Upper lobe of left lung (tissue), 4 donors: ENCODE measurements at regions not wholly inside any gene's neighbourhood (a gene's known extent, or its start where the extent isn't known, plus 50 kb on each side); places are given as distances from the start of the nearest gene placed in this dataset.

ENCODE experiments used
- EP300 ChIP-seq, 4 donors: sonication (generic); formaldehyde crosslinking; IDR thresholded peaks; one replicate each; pipeline ENCODE4 v1.5.1; 2017; ENCODE audit warnings: antibody characterized with exemption in 4 of 4, control low read depth in 2 of 4
- POLR2A ChIP-seq, 4 donors: fragments of 450-650 bp; IDR thresholded peaks; one replicate each; pipeline ENCODE4 v1.5.1; 2016 to 2017; ENCODE audit warnings: antibody characterized with exemption in 4 of 4, mild to moderate bottlenecking in 2 of 4
- POLR2AphosphoS5 ChIP-seq, 2 donors: sonication (generic); formaldehyde crosslinking; IDR thresholded peaks; one replicate each; pipeline ENCODE4 v1.5.1; 2017; ENCODE audit warnings: antibody characterized with exemption in 2 of 2
- TF ChIP-seq, protein P1 (sequence below), 6 experiments: fragments of 450-650 bp in 4 of 6; fragments of 200-600 bp in 2 of 6; sonication (generic) in 2 of 6; IDR thresholded peaks; one replicate each; pipeline ENCODE4 v1.5.1; 2016 to 2019; ENCODE audit warnings: antibody characterized with exemption in 6 of 6

DNA sequence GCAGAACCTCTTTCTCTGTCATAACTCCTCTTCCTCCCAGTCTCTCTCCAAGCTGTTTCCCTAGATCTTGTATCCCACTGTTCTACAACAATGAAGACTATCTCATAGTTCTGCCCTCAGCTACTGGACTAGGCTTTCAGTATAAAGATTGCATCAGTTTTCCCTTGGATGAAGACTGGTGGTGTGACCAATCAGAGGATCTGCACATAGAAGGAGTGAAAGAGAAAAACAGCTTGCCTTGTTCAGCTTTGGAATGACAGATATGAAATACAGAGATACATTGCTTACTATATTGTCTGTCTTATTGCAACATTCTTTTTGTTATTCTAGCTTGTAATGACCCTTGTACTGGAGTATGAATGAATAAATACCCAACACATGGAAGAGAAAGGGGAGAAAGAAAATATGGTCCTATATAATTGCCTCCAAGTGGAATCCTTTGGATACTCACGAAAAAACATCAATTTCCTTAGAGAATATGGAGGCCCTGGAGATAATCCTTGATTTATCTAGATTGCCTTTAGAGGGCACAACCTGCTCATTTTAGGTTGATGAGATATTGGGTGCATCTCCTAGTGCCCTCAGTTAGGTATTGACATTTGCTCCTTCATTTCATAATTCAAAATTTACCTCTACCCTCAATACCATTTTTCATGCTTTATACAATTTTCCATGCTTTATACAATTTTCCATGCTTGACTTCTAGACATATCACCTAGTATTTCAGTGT lies 395.8 kb downstream of the NAF1 start:
- TF ChIP-seq, protein P1, sequence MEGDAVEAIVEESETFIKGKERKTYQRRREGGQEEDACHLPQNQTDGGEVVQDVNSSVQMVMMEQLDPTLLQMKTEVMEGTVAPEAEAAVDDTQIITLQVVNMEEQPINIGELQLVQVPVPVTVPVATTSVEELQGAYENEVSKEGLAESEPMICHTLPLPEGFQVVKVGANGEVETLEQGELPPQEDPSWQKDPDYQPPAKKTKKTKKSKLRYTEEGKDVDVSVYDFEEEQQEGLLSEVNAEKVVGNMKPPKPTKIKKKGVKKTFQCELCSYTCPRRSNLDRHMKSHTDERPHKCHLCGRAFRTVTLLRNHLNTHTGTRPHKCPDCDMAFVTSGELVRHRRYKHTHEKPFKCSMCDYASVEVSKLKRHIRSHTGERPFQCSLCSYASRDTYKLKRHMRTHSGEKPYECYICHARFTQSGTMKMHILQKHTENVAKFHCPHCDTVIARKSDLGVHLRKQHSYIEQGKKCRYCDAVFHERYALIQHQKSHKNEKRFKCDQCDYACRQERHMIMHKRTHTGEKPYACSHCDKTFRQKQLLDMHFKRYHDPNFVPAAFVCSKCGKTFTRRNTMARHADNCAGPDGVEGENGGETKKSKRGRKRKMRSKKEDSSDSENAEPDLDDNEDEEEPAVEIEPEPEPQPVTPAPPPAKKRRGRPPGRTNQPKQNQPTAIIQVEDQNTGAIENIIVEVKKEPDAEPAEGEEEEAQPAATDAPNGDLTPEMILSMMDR (IDR thresholded peaks at IDR 0.05), result no peak
- no peak for TF ChIP-seq POLR2A (IDR thresholded peaks at IDR 0.05)
- no peak for TF ChIP-seq POLR2AphosphoS5 (IDR thresholded peaks at IDR 0.05)
- no peak for TF ChIP-seq EP300 (IDR thresholded peaks at IDR 0.05)
